Adipocyte (in vitro differentiated cells): ENCODE measurements at regions not wholly inside any gene's neighbourhood (a gene's known extent, or its start where the extent isn't known, plus 50 kb on each side); places are given as distances from the start of the nearest gene placed in this dataset.
A peak's percentile ranks its signal among the peaks of the same experiment; 100 is the strongest.

Experiments used
- DNase-seq: peaks from one replicate; pipeline ENCODE4 v3.0.0-alpha.2; 2015; ENCODE audit warnings: low read depth
- H3K27me3 ChIP-seq: replicated peaks from 2 replicates; pipeline ENCODE4 v1.7.0; 2013; ENCODE audit warnings: mild to moderate bottlenecking, low read length, moderate library complexity; ENCODE audit not compliant: control insufficient read depth, insufficient read depth
- H3K36me3 ChIP-seq: 2 replicates; pipeline ENCODE4 v1.7.0; 2013; ENCODE audit warnings: low read length, mild to moderate bottlenecking, moderate library complexity; ENCODE audit not compliant: control insufficient read depth, insufficient read depth, severe bottlenecking
- H3K4me1 ChIP-seq: 2 replicates; pipeline ENCODE4 v1.7.0; 2013; ENCODE audit warnings: mild to moderate bottlenecking, low read length, moderate library complexity; ENCODE audit not compliant: control insufficient read depth, insufficient read depth
- H3K4me3 ChIP-seq: 2 replicates; pipeline ENCODE4 v1.7.0; 2013; ENCODE audit warnings: mild to moderate bottlenecking, low read length, moderate library complexity
- H3K9ac ChIP-seq: 2 replicates; pipeline ENCODE4 v1.7.0; 2013; ENCODE audit warnings: mild to moderate bottlenecking, low read length, moderate library complexity
- H3K9me3 ChIP-seq: 2 replicates; pipeline ENCODE4 v1.7.0; 2013; ENCODE audit warnings: mild to moderate bottlenecking, low read length, moderate library complexity; ENCODE audit not compliant: control insufficient read depth

DNA sequence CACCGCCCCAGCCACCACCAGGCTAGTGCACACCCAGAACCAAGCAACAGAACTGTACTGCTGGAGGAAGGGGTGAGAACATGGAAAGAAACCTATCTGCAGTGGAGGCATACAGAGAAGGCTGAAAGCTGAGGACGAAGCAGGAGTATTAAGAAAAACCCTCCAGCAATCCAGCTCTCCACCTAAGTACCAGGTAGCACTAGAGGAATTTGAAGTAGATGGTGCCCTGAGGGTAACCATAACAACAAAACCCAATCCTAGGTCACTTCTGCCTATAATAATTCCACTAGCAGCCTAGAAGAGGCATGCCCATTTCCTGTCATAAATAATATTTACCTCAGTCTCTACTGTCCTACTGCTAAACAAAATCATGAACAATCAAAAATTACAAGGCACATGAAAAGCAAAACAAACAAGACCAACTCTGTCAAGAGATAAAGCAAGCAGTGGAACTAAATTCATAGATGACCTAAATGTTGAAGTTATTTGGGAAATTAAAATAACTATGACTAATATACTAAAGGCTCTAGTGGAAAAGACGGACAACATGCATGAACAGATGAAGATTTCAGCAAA, 51.1 kb downstream of the HYCC1 start:
- Histone ChIP-seq H3K27me3 (no peaks in the 10 kb centered on the region), H3K4me1 (no peaks in the 10 kb centered on the region), H3K9me3 (no peaks in the 10 kb centered on the region), H3K4me3 (no peak overlapping the region), H3K9ac (no peak overlapping the region), H3K36me3 (peaks cover 94% of the 10 kb centered on the region)
- peak; percentile 40 for DNase-seq

DNA sequence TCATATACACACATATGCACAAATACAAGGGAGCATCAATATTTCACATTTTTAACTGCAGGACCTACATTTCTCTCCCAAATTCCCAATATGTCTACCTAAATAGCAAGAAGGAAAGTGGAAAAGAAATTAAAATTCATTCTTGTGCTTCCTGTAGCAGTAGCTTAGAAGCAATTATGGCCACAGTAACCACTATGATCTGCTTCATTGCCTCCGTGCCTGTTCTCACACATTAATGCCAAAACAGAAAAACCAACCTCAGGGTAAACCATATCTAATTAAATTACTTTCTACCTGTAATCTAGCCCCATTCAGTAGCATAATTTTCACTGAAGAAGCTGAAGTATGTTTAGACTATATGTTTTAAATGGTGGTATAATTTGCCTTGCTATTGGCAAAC, 55.2 kb downstream of the HYCC1 start:
- Histone ChIP-seq H3K9me3 (no peaks in the 10 kb centered on the region), H3K9ac (no peak overlapping the region), H3K36me3 (peaks cover 78% of the 10 kb centered on the region), H3K4me1 (no peaks in the 10 kb centered on the region), H3K4me3 (no peak overlapping the region), H3K27me3 (no peaks in the 10 kb centered on the region)
- DNase-seq, result no peak

DNA sequence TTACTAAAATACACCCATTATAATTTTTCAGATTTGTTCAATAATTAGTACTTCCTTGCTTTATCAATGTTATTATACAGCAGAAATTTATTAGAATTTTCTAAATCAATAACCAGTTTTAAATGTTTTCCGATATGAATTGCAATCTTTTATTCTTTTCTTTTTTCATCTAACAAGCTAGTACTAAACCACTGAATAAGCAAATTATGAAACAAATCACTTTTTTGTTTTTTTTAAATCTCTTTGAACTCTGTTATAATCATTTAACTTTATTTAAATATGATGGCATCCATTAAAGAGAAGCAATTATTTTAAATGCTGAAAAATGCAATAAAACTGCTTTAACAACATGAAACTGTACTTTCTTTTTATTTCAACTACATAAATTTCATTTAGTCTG, 59.7 kb downstream of the HYCC1 start:
- Histone ChIP-seq H3K4me3 (no peak overlapping the region), H3K27me3 (no peaks in the 10 kb centered on the region), H3K4me1 (peaks cover 11% of the 10 kb centered on the region), H3K9ac (no peak overlapping the region), H3K36me3 (peaks cover 42% of the 10 kb centered on the region), H3K9me3 (no peaks in the 10 kb centered on the region)
- no peak for DNase-seq

DNA sequence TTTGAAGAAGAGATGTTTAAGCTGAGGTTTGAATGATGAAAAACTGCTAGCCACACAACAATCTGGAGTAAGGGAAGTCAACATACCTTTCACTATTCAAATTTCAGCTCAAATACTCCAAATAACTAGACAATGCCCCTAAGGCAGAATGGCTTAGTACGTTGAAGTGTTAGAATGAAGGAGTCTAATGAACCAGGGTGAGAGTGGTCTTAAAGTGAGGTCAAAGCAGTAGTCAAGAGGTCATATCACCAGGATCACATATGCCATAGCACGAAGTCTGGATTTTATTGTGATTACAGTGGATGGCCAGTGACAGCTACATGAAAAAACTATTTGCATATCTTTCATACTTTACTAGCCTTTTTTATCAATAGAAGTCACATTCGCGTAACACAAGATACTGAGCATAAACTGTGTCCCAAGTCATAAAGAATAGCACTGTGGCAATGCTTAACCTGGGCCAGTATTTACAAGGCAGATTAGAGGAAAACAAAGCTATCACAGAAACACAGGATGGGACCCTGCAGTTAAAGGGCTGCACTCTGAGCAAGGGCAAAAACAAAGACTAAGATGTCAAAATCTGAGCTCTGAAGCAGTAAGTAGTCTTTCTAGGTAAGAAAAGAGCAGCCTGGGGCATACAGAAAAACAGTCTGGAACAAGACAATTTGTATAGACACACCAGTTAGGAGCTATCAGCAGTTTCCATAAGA, 61.5 kb downstream of the HYCC1 start:
- H3K27me3 ChIP-seq, result no peaks in the 10 kb centered on the region
- H3K36me3 ChIP-seq, result peaks cover 29% of the 10 kb centered on the region
- peaks cover 13% of the 10 kb centered on the region for H3K4me1 ChIP-seq
- H3K9me3 ChIP-seq, result no peaks in the 10 kb centered on the region
- H3K9ac ChIP-seq, result no peak overlapping the region
- DNase-seq, result no peak
- H3K4me3 ChIP-seq, result no peak overlapping the region

DNA sequence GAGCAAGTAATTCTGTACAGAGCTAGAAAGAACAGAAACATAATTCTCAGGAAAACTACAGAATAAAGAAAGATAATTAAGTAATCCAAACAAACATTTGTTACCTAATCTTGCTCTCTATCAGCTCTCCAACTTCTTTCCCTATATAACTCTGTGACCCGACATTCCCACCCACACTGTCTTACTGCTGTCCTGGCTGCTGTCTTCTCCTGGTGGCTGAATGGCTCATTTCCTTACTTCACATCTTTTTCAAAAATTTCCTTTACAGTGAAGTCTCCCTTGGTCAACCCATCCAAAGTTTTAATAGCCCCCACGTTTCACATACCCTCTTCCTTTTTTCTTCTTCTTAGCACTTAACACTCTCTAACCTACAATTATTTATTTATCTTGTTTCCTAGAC, 64.0 kb downstream of the HYCC1 start:
- DNase-seq, result no peak
- Histone ChIP-seq H3K36me3 (peaks cover 28% of the 10 kb centered on the region), H3K9me3 (no peaks in the 10 kb centered on the region), H3K9ac (no peak overlapping the region), H3K4me1 (peaks cover 16% of the 10 kb centered on the region), H3K27me3 (no peaks in the 10 kb centered on the region), H3K4me3 (no peak overlapping the region)

DNA sequence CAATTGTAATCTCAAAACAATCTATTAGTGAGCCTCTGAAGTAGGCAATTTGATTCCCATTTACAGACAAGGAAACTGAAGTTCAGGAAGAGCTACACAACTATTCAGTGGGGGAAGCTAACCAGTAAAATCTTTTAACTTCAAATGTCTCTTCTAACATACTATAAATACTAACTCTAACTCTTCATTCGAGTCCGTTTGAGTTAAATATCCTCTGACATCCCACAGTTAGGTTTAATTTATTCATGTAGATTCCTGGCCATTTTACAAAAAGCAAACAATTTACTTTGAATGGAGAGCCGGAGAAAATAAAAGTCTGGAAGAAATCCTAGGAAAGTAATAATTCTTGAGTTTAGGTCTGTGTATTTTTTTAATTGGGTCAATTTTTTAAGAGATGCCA, 64.7 kb downstream of the HYCC1 start:
- H3K27me3 ChIP-seq, result no peaks in the 10 kb centered on the region

DNA sequence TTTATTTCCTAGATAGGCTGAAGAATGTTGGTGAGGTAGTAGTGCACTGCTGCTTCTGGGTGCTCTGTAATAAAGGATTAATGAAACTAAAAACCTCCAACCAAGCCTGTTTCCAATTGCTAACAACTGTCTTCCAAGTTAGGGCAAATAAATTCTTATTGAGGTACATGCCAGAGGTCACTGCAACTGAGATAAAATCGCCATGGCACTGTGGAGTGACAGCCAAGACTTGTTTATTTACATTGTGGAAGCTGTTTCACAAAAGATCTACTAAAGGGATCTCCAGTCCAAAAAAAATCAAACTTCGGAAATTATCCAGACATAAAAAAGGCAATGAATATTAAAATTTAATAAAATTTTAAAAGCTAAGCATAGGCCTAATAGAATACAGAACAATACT, 65.2 kb downstream of the HYCC1 start:
- Histone ChIP-seq H3K36me3 (peaks cover 28% of the 10 kb centered on the region), H3K27me3 (no peaks in the 10 kb centered on the region), H3K9me3 (no peaks in the 10 kb centered on the region), H3K4me3 (no peak overlapping the region), H3K9ac (no peak overlapping the region), H3K4me1 (peaks cover 28% of the 10 kb centered on the region)
- DNase-seq, result no peak

More for the DNA sequence above, 64.7 kb downstream of the HYCC1 start:
- DNase-seq, result no peak
- H3K36me3 ChIP-seq, result peaks cover 28% of the 10 kb centered on the region
- H3K4me1 ChIP-seq, result peaks cover 23% of the 10 kb centered on the region
- H3K9ac ChIP-seq, result no peak overlapping the region
- no peak overlapping the region for H3K4me3 ChIP-seq
- no peaks in the 10 kb centered on the region for H3K9me3 ChIP-seq

DNA sequence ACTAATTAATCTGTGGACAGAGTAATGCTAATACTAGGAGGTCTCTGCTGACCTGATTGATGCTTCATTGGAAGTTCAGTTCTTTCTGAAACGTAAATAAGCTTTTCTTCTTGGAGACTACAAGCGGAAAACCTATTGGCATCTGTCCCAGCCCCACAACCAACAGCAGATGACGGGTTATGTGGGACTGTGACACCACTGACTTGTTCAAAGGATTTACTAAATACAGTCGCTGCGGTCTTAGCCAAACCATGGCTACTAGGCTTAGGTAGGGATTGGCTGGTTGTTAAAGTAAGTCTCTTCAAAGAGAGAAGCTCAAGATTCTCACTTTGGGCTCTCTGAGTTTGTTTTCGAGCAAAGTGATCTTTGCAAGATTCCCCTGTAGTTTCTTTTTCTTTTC, 68.3 kb downstream of the HYCC1 start:
- H3K36me3 ChIP-seq, result peaks cover 26% of the 10 kb centered on the region
- no peak for DNase-seq

DNA sequence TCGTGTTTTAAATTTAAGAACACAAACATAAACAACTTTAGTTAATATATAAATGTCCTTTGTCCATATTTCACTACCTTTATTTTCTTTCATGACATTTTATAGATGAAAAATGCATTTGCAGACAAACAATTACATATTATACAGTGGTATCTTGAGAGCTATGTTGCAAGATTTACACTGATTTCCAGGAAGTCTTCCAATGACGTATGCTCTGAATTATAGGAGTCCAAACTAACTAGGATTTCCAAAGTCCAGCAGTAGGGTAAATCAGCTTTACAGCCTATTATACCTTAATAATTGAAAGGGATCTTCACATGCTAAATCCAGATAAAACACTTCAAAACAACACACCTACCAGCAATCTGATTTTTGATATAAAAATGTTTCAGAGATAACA, 69.4 kb downstream of the HYCC1 start:
- Histone ChIP-seq H3K9me3 (no peaks in the 10 kb centered on the region), H3K9ac (no peak overlapping the region), H3K27me3 (no peaks in the 10 kb centered on the region), H3K36me3 (peaks cover 28% of the 10 kb centered on the region), H3K4me1 (peaks cover 25% of the 10 kb centered on the region), H3K4me3 (no peak overlapping the region)
- DNase-seq, result peak; percentile 79

More for the DNA sequence above, 68.3 kb downstream of the HYCC1 start:
- Histone ChIP-seq H3K4me1 (peaks cover 33% of the 10 kb centered on the region), H3K9ac (no peak overlapping the region), H3K27me3 (no peaks in the 10 kb centered on the region), H3K9me3 (no peaks in the 10 kb centered on the region), H3K4me3 (no peak overlapping the region)

DNA sequence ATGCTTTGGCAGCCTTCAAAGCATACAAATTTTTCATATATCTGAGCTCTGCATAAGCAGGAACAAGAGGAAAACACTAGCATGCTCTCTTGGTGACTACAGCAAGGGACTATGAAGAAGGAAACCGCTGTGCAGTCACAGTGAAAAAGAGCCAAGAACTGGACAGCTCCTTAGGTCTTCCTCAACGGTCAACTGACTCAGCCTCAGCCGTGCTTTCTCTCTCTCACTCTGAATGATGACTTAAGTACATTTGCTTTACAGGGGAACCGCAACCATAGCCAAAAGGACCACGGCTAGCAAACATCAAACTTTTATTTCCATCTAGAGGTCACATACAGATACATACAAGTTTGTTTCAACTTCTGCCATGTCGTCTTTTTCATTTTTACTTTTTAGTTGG, 69.9 kb downstream of the HYCC1 start:
- Histone ChIP-seq H3K4me1 (peaks cover 20% of the 10 kb centered on the region), H3K9ac (no peak overlapping the region), H3K36me3 (peaks cover 32% of the 10 kb centered on the region), H3K9me3 (no peaks in the 10 kb centered on the region), H3K4me3 (no peak overlapping the region), H3K27me3 (no peaks in the 10 kb centered on the region)
- peak; percentile 46 for DNase-seq

- H3K4me3 ChIP-seq, result no peak overlapping the region
- no peak overlapping the region for H3K9ac ChIP-seq
- H3K36me3 ChIP-seq, result peaks cover 35% of the 10 kb centered on the region
- H3K27me3 ChIP-seq, result no peaks in the 10 kb centered on the region
- H3K4me1 ChIP-seq, result peaks cover 20% of the 10 kb centered on the region
- DNase-seq, result peak; percentile 33
- H3K9me3 ChIP-seq, result no peaks in the 10 kb centered on the region
These were observed 71.7 kb downstream of the HYCC1 start for GRCh38 chr7:22942191-22942590.

GRCh38 chr7:22939842-22940241, 74.1 kb downstream of the HYCC1 start:
- Histone ChIP-seq H3K27me3 (no peaks in the 10 kb centered on the region), H3K4me1 (peaks cover 26% of the 10 kb centered on the region), H3K9me3 (no peaks in the 10 kb centered on the region), H3K9ac (no peak overlapping the region), H3K36me3 (peaks cover 19% of the 10 kb centered on the region), H3K4me3 (no peak overlapping the region)
- DNase-seq, result no peak
